CD14-positive monocyte (primary cell): ENCODE measurements at regions not wholly inside any gene's neighbourhood (a gene's known extent, or its start where the extent isn't known, plus 50 kb on each side); places are given as distances from the start of the nearest gene placed in this dataset.

Experiments
- DNase-seq, 3 donors: peaks; one replicate each; pipeline ENCODE4 v3.0.0-alpha.2; 2011 to 2022
- H2AFZ ChIP-seq: 2 replicates; pipeline ENCODE4 v1.6.0; 2012; ENCODE audit warnings: mild to moderate bottlenecking, low read depth, low read length, inconsistent platforms; ENCODE audit not compliant: insufficient read depth, poor library complexity, severe bottlenecking
- H3K27ac ChIP-seq, 2 donors: 1 replicate in 1 of 2; 2 replicates in 1 of 2; pipeline ENCODE4 v1.5.1; 2012 to 2013; ENCODE audit warnings: low read length in 2 of 2, control low read depth in 1 of 2, inconsistent platforms in 1 of 2, low read depth in 1 of 2, mild to moderate bottlenecking in 1 of 2
- H3K27me3 ChIP-seq, 2 donors: one replicate each; pipeline versions ENCODE4 v1.6.0 to v1.6.1; 2011 to 2013; ENCODE audit warnings: low read length in 2 of 2; ENCODE audit not compliant: control insufficient read depth in 2 of 2, insufficient read depth in 2 of 2
- H3K36me3 ChIP-seq, 2 donors: replicated peaks in 1 of 2; 1 replicate in 1 of 2; 2 replicates in 1 of 2; pipeline versions ENCODE4 v1.5.1 to v1.6.1; 2012 to 2013; ENCODE audit warnings: low read length in 2 of 2, control low read depth in 1 of 2, inconsistent platforms in 1 of 2, mild to moderate bottlenecking in 1 of 2; ENCODE audit not compliant: insufficient read depth in 2 of 2, control insufficient read depth in 1 of 2
- H3K4me1 ChIP-seq, 2 donors: 1 replicate in 1 of 2; 2 replicates in 1 of 2; pipeline versions ENCODE4 v1.5.1 to v1.6.1; 2012 to 2013; ENCODE audit warnings: low read length in 2 of 2, control low read depth in 1 of 2, inconsistent platforms in 1 of 2, mild to moderate bottlenecking in 1 of 2, moderate library complexity in 1 of 2; ENCODE audit not compliant: insufficient read depth in 2 of 2, control insufficient read depth in 1 of 2
- H3K4me2 ChIP-seq: replicated peaks from 2 replicates; pipeline ENCODE3; 2012; ENCODE audit warnings: low read length, moderate library complexity, mild to moderate bottlenecking; ENCODE audit not compliant: poor library complexity, severe bottlenecking; ENCODE audit errors: extremely low read depth
- H3K4me3 ChIP-seq, 3 experiments: fragments of 200-600 bp in 1 of 3; sonication (generic) in 1 of 3; replicated peaks in 1 of 3; 1 replicate in 2 of 3; 2 replicates in 1 of 3; pipeline ENCODE4 v1.5.1; 2011 to 2013; ENCODE audit warnings: low read length in 3 of 3, mild to moderate bottlenecking in 3 of 3, control low read depth in 2 of 3, low read depth in 2 of 3, inconsistent platforms in 1 of 3, moderate library complexity in 1 of 3
- H3K79me2 ChIP-seq: 2 replicates; pipeline ENCODE4 v1.6.0; 2012; ENCODE audit warnings: mild to moderate bottlenecking, control low read depth, inconsistent platforms, low read length, moderate library complexity; ENCODE audit not compliant: insufficient read depth
- H3K9ac ChIP-seq: 2 replicates; pipeline ENCODE4 v1.6.0; 2017; ENCODE audit warnings: low read length, mild to moderate bottlenecking; ENCODE audit not compliant: insufficient read depth, poor library complexity, severe bottlenecking
- H3K9me3 ChIP-seq, 2 donors: replicated peaks in 1 of 2; 1 replicate in 1 of 2; 2 replicates in 1 of 2; pipeline versions ENCODE4 v1.5.1 to v1.6.1; 2012 to 2013; ENCODE audit warnings: low read length in 2 of 2, control low read depth in 1 of 2; ENCODE audit not compliant: control insufficient read depth in 1 of 2, insufficient read depth in 1 of 2
- H4K20me1 ChIP-seq: 2 replicates; pipeline ENCODE4 v1.6.0; 2012; ENCODE audit warnings: mild to moderate bottlenecking, low read length, control low read depth, moderate library complexity; ENCODE audit not compliant: insufficient read depth
- H3K27ac Mint-ChIP-seq, 7 donors: one replicate each; pipeline ENCODE4 v1.8.0; 2020; ENCODE audit warnings: mild to moderate bottlenecking in 7 of 7, mixed read lengths in 7 of 7, moderate library complexity in 6 of 7, inconsistent platforms in 2 of 7
- H3K27me3 Mint-ChIP-seq, 3 donors: one replicate each; pipeline ENCODE4 v1.8.0; 2021 to 2022; ENCODE audit warnings: low read depth in 3 of 3, mild to moderate bottlenecking in 3 of 3, mixed read lengths in 3 of 3, moderate library complexity in 3 of 3, inconsistent platforms in 1 of 3
- H3K36me3 Mint-ChIP-seq, 2 donors: one replicate each; pipeline ENCODE4 v1.8.0; 2020; ENCODE audit warnings: mixed read lengths in 2 of 2, inconsistent platforms in 1 of 2, mild to moderate bottlenecking in 1 of 2
- H3K4me1 Mint-ChIP-seq: one replicate; pipeline ENCODE4 v1.8.0; 2020; ENCODE audit warnings: mild to moderate bottlenecking, mixed read lengths
- H3K4me3 Mint-ChIP-seq, 2 donors: one replicate each; pipeline ENCODE4 v1.8.0; 2020; ENCODE audit warnings: mild to moderate bottlenecking in 2 of 2, mixed read lengths in 2 of 2, moderate library complexity in 1 of 2
- H3K9me3 Mint-ChIP-seq, 7 donors: one replicate each; pipeline ENCODE4 v1.8.0; 2020 to 2022; ENCODE audit warnings: mixed read lengths in 7 of 7, mild to moderate bottlenecking in 6 of 7, moderate library complexity in 6 of 7, inconsistent platforms in 2 of 7
- WGBS: methylation state at CpG from one replicate; pipeline ENCODE4 v1.1.5; 2013; ENCODE audit warnings: missing lambda C conversion rate; ENCODE audit not compliant: insufficient coverage; 5-methylcytosine and 5-hydroxymethylcytosine counted together
- intact Hi-C, 2 donors: fragments of 100-400 bp; cut with micrococcal nuclease; formaldehyde crosslinking; loops; one replicate each; pipeline versions ENCODE4 v1.15.0 to v1.15.1; 2023
- TF ChIP-seq, protein P1 (sequence below): fragments of 200-600 bp; IDR thresholded peaks from one replicate; pipeline ENCODE4 v1.8.0; 2022; ENCODE audit warnings: antibody characterized with exemption, mild to moderate bottlenecking

DNA sequence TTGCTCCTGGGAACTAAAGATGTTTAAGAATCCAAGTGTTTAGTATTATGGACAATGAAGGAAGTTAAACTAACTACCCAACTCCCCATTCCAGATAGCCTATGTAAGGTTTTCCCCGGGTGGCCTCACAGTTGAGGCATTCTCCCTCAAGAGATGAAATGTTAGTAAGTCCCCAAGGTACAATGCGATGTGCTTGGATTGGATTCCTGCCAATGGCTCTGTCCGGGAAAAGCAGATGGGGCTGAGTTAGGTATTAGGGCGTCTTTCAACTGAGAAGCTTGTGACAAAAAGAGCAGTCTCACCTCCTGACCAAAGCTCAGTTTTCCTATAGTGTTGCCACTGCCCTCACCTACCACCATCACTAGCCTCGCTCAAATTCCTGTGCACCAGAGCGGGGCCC is 64.8 kb upstream of the E2F7 start:
- Histone ChIP-seq H3K4me1 (no peaks in the 10 kb centered on the region), H3K9ac (no peak overlapping the region), H4K20me1 (no peaks in the 10 kb centered on the region), H2AFZ (no peak overlapping the region), H3K36me3 (no peaks in the 10 kb centered on the region), H3K4me3 (no peak overlapping the region), H3K27me3 (no peaks in the 10 kb centered on the region), H3K79me2 (no peaks in the 10 kb centered on the region), H3K27ac (no peak overlapping the region), H3K9me3 (no peaks in the 10 kb centered on the region), H3K4me2 (no peak overlapping the region)
- no CpG with 5 or more reads among the region's 6 CpGs for WGBS
- TF ChIP-seq, protein P1, sequence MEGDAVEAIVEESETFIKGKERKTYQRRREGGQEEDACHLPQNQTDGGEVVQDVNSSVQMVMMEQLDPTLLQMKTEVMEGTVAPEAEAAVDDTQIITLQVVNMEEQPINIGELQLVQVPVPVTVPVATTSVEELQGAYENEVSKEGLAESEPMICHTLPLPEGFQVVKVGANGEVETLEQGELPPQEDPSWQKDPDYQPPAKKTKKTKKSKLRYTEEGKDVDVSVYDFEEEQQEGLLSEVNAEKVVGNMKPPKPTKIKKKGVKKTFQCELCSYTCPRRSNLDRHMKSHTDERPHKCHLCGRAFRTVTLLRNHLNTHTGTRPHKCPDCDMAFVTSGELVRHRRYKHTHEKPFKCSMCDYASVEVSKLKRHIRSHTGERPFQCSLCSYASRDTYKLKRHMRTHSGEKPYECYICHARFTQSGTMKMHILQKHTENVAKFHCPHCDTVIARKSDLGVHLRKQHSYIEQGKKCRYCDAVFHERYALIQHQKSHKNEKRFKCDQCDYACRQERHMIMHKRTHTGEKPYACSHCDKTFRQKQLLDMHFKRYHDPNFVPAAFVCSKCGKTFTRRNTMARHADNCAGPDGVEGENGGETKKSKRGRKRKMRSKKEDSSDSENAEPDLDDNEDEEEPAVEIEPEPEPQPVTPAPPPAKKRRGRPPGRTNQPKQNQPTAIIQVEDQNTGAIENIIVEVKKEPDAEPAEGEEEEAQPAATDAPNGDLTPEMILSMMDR: no peak
- H3K36me3 Mint-ChIP-seq: no peaks in the 10 kb centered on the region
- no peak overlapping the region for H3K4me3 Mint-ChIP-seq
- intact Hi-C loops: no loop called here
- H3K9me3 Mint-ChIP-seq: peaks cover 0 to 3% (median 0%) of the 10 kb centered on the region in 7 donors
- H3K4me1 Mint-ChIP-seq: no peaks in the 10 kb centered on the region
- no peaks in the 10 kb centered on the region for H3K27me3 Mint-ChIP-seq
- no peak for DNase-seq
- H3K27ac Mint-ChIP-seq: no peak overlapping the region

DNA sequence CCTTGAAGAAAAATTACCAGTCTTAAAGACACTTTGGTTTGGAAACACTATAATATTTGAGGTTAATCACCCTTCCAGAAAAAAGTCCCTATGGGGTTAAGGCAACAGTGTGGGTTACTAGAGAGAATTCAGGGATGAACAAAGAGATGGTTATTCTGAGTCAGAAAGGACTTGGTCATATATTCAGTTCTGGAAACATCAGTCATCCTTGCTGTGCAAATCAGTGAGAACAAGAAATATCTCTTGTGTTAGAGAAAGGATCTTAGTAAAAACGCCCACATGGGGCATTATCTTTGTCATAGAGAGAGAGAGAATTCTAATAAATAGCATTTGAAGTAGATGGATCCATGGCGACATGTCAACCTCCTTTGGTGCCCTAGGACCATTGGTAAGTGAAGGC is 59.4 kb upstream of the E2F7 start:
- no peak overlapping the region for H3K9ac ChIP-seq
- H3K36me3 ChIP-seq: no peaks in the 10 kb centered on the region
- Mint-ChIP-seq H3K4me3 (no peak overlapping the region), H3K9me3 (peaks cover 0 to 8% (median 0%) of the 10 kb centered on the region in 7 donors), H3K36me3 (no peaks in the 10 kb centered on the region), H3K27me3 (no peaks in the 10 kb centered on the region), H3K4me1 (no peaks in the 10 kb centered on the region), H3K27ac (no peak overlapping the region)
- H3K79me2 ChIP-seq: no peaks in the 10 kb centered on the region
- TF ChIP-seq, protein P1: no peak
- H3K27ac ChIP-seq: no peak overlapping the region
- H3K4me2 ChIP-seq: no peak overlapping the region
- no peaks in the 10 kb centered on the region for H3K9me3 ChIP-seq
- intact Hi-C loops: no loop called here
- no peaks in the 10 kb centered on the region for H4K20me1 ChIP-seq
- 82% methylated on average over 2 of the region's 2 CpGs for WGBS
- H3K4me1 ChIP-seq: no peaks in the 10 kb centered on the region
- no peak overlapping the region for H3K4me3 ChIP-seq
- no peak overlapping the region for H2AFZ ChIP-seq
- H3K27me3 ChIP-seq: no peaks in the 10 kb centered on the region
- no peak for DNase-seq
